Loucy (cell line): ENCODE measurements at regions not wholly inside any gene's neighbourhood (a gene's known extent, or its start where the extent isn't known, plus 50 kb on each side); places are given as distances from the start of the nearest gene placed in this dataset.

Source experiments
- CTCF ChIP-seq: fragments of 200-600 bp; sonication (generic); conservative IDR thresholded peaks from 2 replicates; pipeline ENCODE4 v1.5.1; 2014; ENCODE audit warnings: mild to moderate bottlenecking, antibody characterized with exemption, low read length
- EZH2phosphoT487 ChIP-seq: fragments of 200-600 bp; IDR thresholded peaks from 2 replicates; pipeline ENCODE4 v1.6.1; 2018; ENCODE audit warnings: antibody characterized with exemption, mild to moderate bottlenecking, moderate library complexity, borderline replicate concordance

- no peak for TF ChIP-seq CTCF
- TF ChIP-seq EZH2phosphoT487: no peak
These were observed 131.2 kb upstream of the CDYL start for GRCh38 chr6:4644996-4645395.
